GM12878 (cell line): ENCODE measurements at regions not wholly inside any gene's neighbourhood (a gene's known extent, or its start where the extent isn't known, plus 50 kb on each side); places are given as distances from the start of the nearest gene placed in this dataset.

Source experiments
- ATAC-seq: fragments of 200-7000 bp; cut with Tn5 transposase; 3 replicates; pipeline ENCODE4 v1.9.1; 2020; ENCODE audit warnings: mild to moderate bottlenecking, moderate library complexity
- BruUV-seq: library from RNA; stranded (reverse); fragments of 400-500 nt; replicated peaks from 2 replicates; lab custom pipeline; 2021; lab: Mats Ljungman, UMichigan
- CTCF ChIA-PET: fragments of 300-600 bp; sonication (Branson Sonifier 250); formaldehyde crosslinking; extraction: SDS; loops from one replicate; lab custom pipeline; 2021; ENCODE audit warnings: inconsistent platforms; lab: Yijun Ruan, JAX
- POLR2A ChIA-PET: fragments of 350-600 bp; formaldehyde crosslinking; extraction: SDS; loops from one replicate; lab custom pipeline; 2021; ENCODE audit warnings: inconsistent platforms; lab: Charles Lee
- RAD21 ChIA-PET: fragments of 300-600 bp; sonication (Branson Sonifier 250); formaldehyde crosslinking; loops from one replicate; lab custom pipeline; 2023; ENCODE audit warnings: antibody characterized with exemption; ENCODE audit not compliant: unreplicated experiment; lab: Charles Lee
- SMC1A ChIA-PET: fragments of 300-600 bp; sonication (Branson Sonifier 250); formaldehyde crosslinking; loops from one replicate; lab custom pipeline; 2023; ENCODE audit not compliant: unreplicated experiment, uncharacterized antibody; lab: Charles Lee
- DNase-seq: peaks from one replicate; pipeline ENCODE4 v3.0.0-alpha.2; 2011; ENCODE audit warnings: low read depth, low spot score
- FAIRE-seq: peaks from 3 replicates; lab custom pipeline; 2011; peaks lifted over from hg19 to GRCh38; lab: Jason Lieb, UNC
- H2AFZ ChIP-seq: 2 replicates; pipeline ENCODE4 v1.6.0; 2011; ENCODE audit warnings: low read depth, low read length, control low read depth; ENCODE audit not compliant: control insufficient read depth
- H3K27ac ChIP-seq: 2 replicates; pipeline ENCODE4 v1.5.1; 2011; ENCODE audit warnings: control low read depth; ENCODE audit not compliant: control insufficient read depth, insufficient read depth
- H3K27me3 ChIP-seq, 2 experiments: replicated peaks in 1 of 2; 2 replicates each; pipeline versions ENCODE4 v1.6.0 to v1.6.1; 2011; ENCODE audit warnings: low read length in 1 of 2; ENCODE audit not compliant: control insufficient read depth in 2 of 2, insufficient read depth in 2 of 2
- H3K36me3 ChIP-seq, 2 experiments: 2 replicates each; pipeline ENCODE4 v1.5.1; 2011; ENCODE audit warnings: low read length in 1 of 2; ENCODE audit not compliant: control insufficient read depth in 2 of 2, insufficient read depth in 2 of 2
- H3K4me1 ChIP-seq: 2 replicates; pipeline ENCODE4 v1.6.1; 2011; ENCODE audit warnings: mild to moderate bottlenecking, low read length, moderate library complexity, mixed read lengths; ENCODE audit not compliant: control insufficient read depth, insufficient read depth
- H3K4me2 ChIP-seq: 2 replicates; pipeline ENCODE4 v1.6.0; 2011; ENCODE audit warnings: control low read depth; ENCODE audit not compliant: control insufficient read depth, insufficient read depth
- H3K4me3 ChIP-seq: fragments of 200-600 bp; sonication (generic); 2 replicates; pipeline ENCODE4 v1.5.1; 2016
- H3K79me2 ChIP-seq: 2 replicates; pipeline ENCODE4 v1.6.0; 2011; ENCODE audit warnings: low read length; ENCODE audit not compliant: control insufficient read depth, insufficient read depth
- H3K9ac ChIP-seq: 2 replicates; pipeline ENCODE4 v1.8.0; 2011; ENCODE audit warnings: low read length, control low read depth, mixed read lengths; ENCODE audit not compliant: control insufficient read depth, insufficient read depth
- H3K9me3 ChIP-seq: replicated peaks from 3 replicates; pipeline ENCODE4 v1.5.1; 2011; ENCODE audit warnings: mild to moderate bottlenecking, low read length; ENCODE audit not compliant: control insufficient read depth, insufficient read depth
- H4K20me1 ChIP-seq: 2 replicates; pipeline ENCODE4 v1.6.0; 2011; ENCODE audit not compliant: control insufficient read depth, insufficient read depth
- CBX5 ChIP-seq: sonication (generic); IDR thresholded peaks from 2 replicates; pipeline ENCODE4 v1.6.1; 2016; ENCODE audit warnings: low read depth, moderate library complexity, mild to moderate bottlenecking, inconsistent platforms
- CHD2 ChIP-seq: IDR thresholded peaks from 2 replicates; pipeline ENCODE4 v1.6.1; 2011; ENCODE audit warnings: low read depth, low read length, improper control_type of control experiment, borderline replicate concordance
- CREB1 ChIP-seq: IDR thresholded peaks from 2 replicates; pipeline ENCODE4 v1.6.1; 2012; ENCODE audit warnings: low read depth, mild to moderate bottlenecking, inconsistent platforms
- CREM ChIP-seq: IDR thresholded peaks from 2 replicates; pipeline ENCODE4 v1.6.1; 2014; ENCODE audit warnings: antibody characterized with exemption, low read depth
- EED ChIP-seq: sonication (generic); IDR thresholded peaks from 2 replicates; pipeline ENCODE4 v1.6.1; 2016; ENCODE audit warnings: antibody characterized with exemption, low read depth
- MTA3 ChIP-seq: IDR thresholded peaks from 2 replicates; pipeline ENCODE4 v1.6.1; 2012; ENCODE audit warnings: low read length, inconsistent platforms, borderline replicate concordance
- MYB ChIP-seq: fragments of 150-350 bp; IDR thresholded peaks from 2 replicates; pipeline ENCODE4 v1.6.1; 2014; ENCODE audit warnings: mild to moderate bottlenecking, low read depth, low read length, borderline replicate concordance
- NFXL1 ChIP-seq: fragments of 450-650 bp; IDR thresholded peaks from 2 replicates; pipeline ENCODE4 v1.6.1; 2017; ENCODE audit warnings: antibody characterized with exemption, mild to moderate bottlenecking, borderline replicate concordance
- PAX5 ChIP-seq: IDR thresholded peaks from 2 replicates; pipeline ENCODE4 v1.6.1; 2011; ENCODE audit warnings: low read depth, low read length, borderline replicate concordance
- PBX3 ChIP-seq: IDR thresholded peaks from 2 replicates; pipeline ENCODE4 v1.6.1; 2011; ENCODE audit warnings: mild to moderate bottlenecking, low read depth, low read length, moderate library complexity; ENCODE audit not compliant: insufficient replicate concordance
- RCOR1 ChIP-seq: conservative IDR thresholded peaks from 2 replicates; pipeline ENCODE4 v1.6.1; 2012; ENCODE audit warnings: low read depth, low read length, improper control_type of control experiment
- SMARCA5 ChIP-seq: fragments of 450-650 bp; IDR thresholded peaks from 2 replicates; pipeline ENCODE4 v1.6.1; 2017; ENCODE audit warnings: mild to moderate bottlenecking
- SP1 ChIP-seq: IDR thresholded peaks from one replicate; pipeline ENCODE4 v1.6.1; 2011; ENCODE audit warnings: low read depth, low read length
- SUZ12 ChIP-seq: fragments of 200-600 bp; sonication (generic); IDR thresholded peaks from one replicate; pipeline ENCODE4 v1.6.1; 2018; ENCODE audit warnings: antibody characterized with exemption, mild to moderate bottlenecking; ENCODE audit not compliant: unreplicated experiment
- TCF12 ChIP-seq: IDR thresholded peaks from 2 replicates; pipeline ENCODE4 v1.6.1; 2011; ENCODE audit warnings: low read depth, mild to moderate bottlenecking, low read length
- ZNF24 ChIP-seq: fragments of 450-650 bp; IDR thresholded peaks from 2 replicates; pipeline ENCODE4 v1.6.1; 2017; ENCODE audit warnings: antibody characterized with exemption, mild to moderate bottlenecking
- WGBS: methylation state at CpG from one replicate; pipeline ENCODE4 v1.1.6; 2016; ENCODE audit warnings: low lambda C conversion rate; ENCODE audit not compliant: insufficient replicate concordance, insufficient coverage; ENCODE audit errors: missing lambda C conversion rate; 5-methylcytosine and 5-hydroxymethylcytosine counted together
- in situ Hi-C: fragments of 300-500 bp; cut with MboI; formaldehyde crosslinking; loops from 9 replicates; pipeline ENCODE4 v1.14.3; 2018; ENCODE audit warnings: mixed read lengths
- intact Hi-C: fragments of 100-400 bp; cut with micrococcal nuclease; formaldehyde crosslinking; loops from one replicate; pipeline ENCODE4 v1.14.2; 2022; ENCODE audit not compliant: unreplicated experiment
- TF ChIP-seq, protein P1 (sequence below): IDR thresholded peaks from 2 replicates; pipeline ENCODE4 v1.6.1; 2011; ENCODE audit warnings: low read depth, mild to moderate bottlenecking, low read length, moderate library complexity, borderline replicate concordance; ENCODE audit errors: extremely low read depth

DNA sequence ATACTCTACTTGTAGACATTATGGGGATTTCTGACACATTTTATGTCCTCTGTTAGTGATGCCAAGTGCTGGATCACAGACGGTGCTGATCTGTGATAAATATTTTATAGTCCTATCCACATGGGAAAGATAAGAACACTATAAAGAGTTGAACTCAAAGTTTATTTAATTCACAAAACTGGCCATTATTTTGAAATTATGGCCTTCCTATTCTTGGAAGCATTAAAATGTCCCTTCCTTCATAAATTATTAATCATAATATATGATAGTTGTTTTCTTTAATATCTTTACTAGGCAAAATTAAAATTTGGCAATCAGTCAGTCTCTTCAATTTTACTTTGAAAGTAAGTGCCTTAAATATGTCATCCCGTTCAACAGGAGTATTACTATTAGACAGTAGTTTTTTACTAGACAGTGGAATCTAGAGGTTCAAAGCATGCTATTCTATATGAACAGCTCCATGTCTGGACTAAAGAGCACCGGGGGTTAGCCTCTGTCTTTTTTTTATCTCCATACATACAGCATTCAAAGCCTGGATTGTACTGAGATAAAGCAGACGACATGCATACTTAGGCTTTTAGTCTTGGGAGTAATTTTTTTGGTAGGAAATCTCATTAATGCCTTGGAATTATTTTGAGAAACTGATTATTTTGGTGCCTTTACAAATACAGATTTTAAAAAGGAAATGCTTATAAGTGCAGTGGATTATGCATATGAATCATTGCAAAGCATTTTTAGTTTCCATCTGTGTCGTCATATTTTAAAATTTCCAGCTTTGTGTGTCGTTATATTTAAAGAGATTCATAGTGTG, 306.1 kb upstream of the RGS6 start:
- Histone ChIP-seq H3K4me2 (no peak overlapping the region), H3K4me3 (no peak overlapping the region), H4K20me1 (no peaks in the 10 kb centered on the region), H3K27ac (no peak overlapping the region), H3K4me1 (no peaks in the 10 kb centered on the region), H3K79me2 (no peaks in the 10 kb centered on the region), H3K9me3 (peaks cover 2% of the 10 kb centered on the region; the same call in 2 of the 3 replicates), H2AFZ (no peak overlapping the region), H3K9ac (no peak overlapping the region), H3K36me3 (peaks cover 4 to 5% of the 10 kb centered on the region in 2 experiments; a peak in 2 of 4 replicates), H3K27me3 (no peaks in the 10 kb centered on the region)
- DNase-seq: no peak
- FAIRE-seq: peak; percentile 31
- intact Hi-C loops: no loop called here
- no TSS peak for BruUV-seq
- SMC1A ChIA-PET: interaction anchor here (0.8 to 1.1 kb wide), 3 partner anchors 33 to 116 kb away, joined by 3 to 7 read pairs (median 4); no protein-coding TSS in a partner anchor
- RAD21 ChIA-PET: interaction anchor here (0.9 to 1.3 kb wide), 4 partner anchors 31 to 304 kb away, joined by 3 read pairs; no protein-coding TSS in a partner anchor
- WGBS: 82% methylated on average over 6 of the region's 6 CpGs
- POLR2A ChIA-PET: interaction anchor here (0.6 to 0.7 kb wide), 5 partner anchors 9 to 552 kb away, joined by 5 to 8 read pairs (median 5); no protein-coding TSS in a partner anchor
- CTCF ChIA-PET: interaction anchor here (0.6 to 1.5 kb wide), 3 partner anchors 12 to 127 kb away, joined by 3 to 4 read pairs (median 3); no protein-coding TSS in a partner anchor
- in situ Hi-C loops: no loop called here
- no peak for TF ChIP-seq CHD2
- ATAC-seq: no peak

GRCh38 chr14:71628433-71628832, 303.8 kb upstream of the RGS6 start:
- Histone ChIP-seq H3K27ac (no peak overlapping the region), H3K4me3 (no peak overlapping the region), H3K4me1 (no peaks in the 10 kb centered on the region), H3K9ac (no peak overlapping the region), H2AFZ (no peak overlapping the region), H3K79me2 (no peaks in the 10 kb centered on the region), H3K9me3 (peaks cover 2% of the 10 kb centered on the region; the same call in 2 of the 3 replicates), H3K4me2 (no peak overlapping the region), H3K36me3 (peaks cover 7 to 11% of the 10 kb centered on the region in 2 experiments; a peak in 3 of 4 replicates), H4K20me1 (no peaks in the 10 kb centered on the region), H3K27me3 (no peaks in the 10 kb centered on the region)
- ChIA-PET CTCF (no interaction called here), RAD21 (no interaction called here), SMC1A (interaction anchor here (1.0 to 1.8 kb wide), 4 partner anchors 8 to 36 kb away, joined by 3 to 4 read pairs (median 3); no protein-coding TSS in a partner anchor), POLR2A (no interaction called here)
- BruUV-seq: no TSS peak
- ATAC-seq: no peak
- intact Hi-C loops (no loop called here), in situ Hi-C loops (no loop called here)
- FAIRE-seq: no peak
- no peak for DNase-seq
- TF ChIP-seq ZNF24 (no peak), SMARCA5 (no peak), PBX3 (no peak), TCF12 (no peak), CBX5 (no peak), EED (no peak), SUZ12 (no peak), NFXL1 (no peak), PAX5 (no peak), MYB (no peak), RCOR1 (no peak), MTA3 (no peak), SP1 (no peak), CREM (no peak), CREB1 (no peak)
- TF ChIP-seq, protein P1, sequence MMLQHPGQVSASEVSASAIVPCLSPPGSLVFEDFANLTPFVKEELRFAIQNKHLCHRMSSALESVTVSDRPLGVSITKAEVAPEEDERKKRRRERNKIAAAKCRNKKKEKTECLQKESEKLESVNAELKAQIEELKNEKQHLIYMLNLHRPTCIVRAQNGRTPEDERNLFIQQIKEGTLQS: no peak
